BJ (cell line): ENCODE measurements at regions not wholly inside any gene's neighbourhood (a gene's known extent, or its start where the extent isn't known, plus 50 kb on each side); places are given as distances from the start of the nearest gene placed in this dataset.

Experiments
- CTCF ChIA-PET: fragments of 350-600 bp; formaldehyde crosslinking; extraction: SDS; loops from one replicate; lab custom pipeline; 2021; ENCODE audit warnings: antibody characterized with exemption, inconsistent platforms; lab: Yijun Ruan, JAX
- POLR2A ChIA-PET: fragments of 300-600 bp; sonication (Branson Sonifier 250); formaldehyde crosslinking; extraction: SDS; loops from one replicate; lab custom pipeline; 2021; ENCODE audit warnings: antibody characterized with exemption; lab: Charles Lee
- DNase-seq: peaks from one replicate; pipeline ENCODE4 v3.0.0-alpha.2; 2011; ENCODE audit warnings: low read depth
- H3K27me3 ChIP-seq: 2 replicates; pipeline ENCODE4 v1.6.0; 2011; ENCODE audit warnings: low read length; ENCODE audit not compliant: control insufficient read depth, insufficient read depth
- H3K36me3 ChIP-seq: 2 replicates; pipeline ENCODE4 v1.5.1; 2011; ENCODE audit warnings: low read length; ENCODE audit not compliant: control insufficient read depth, insufficient read depth
- H3K4me3 ChIP-seq: 2 replicates; pipeline ENCODE4 v1.5.1; 2011; ENCODE audit warnings: low read depth, mild to moderate bottlenecking, control low read depth, low read length
- CTCF ChIP-seq: IDR thresholded peaks from 2 replicates; pipeline ENCODE4 v1.5.1; 2011; ENCODE audit warnings: low read depth, mild to moderate bottlenecking, control low read depth, inconsistent platforms, low read length, moderate library complexity; ENCODE audit not compliant: insufficient read depth

GRCh38 chr18:27314996-27315395 lies 129.9 kb upstream of the CHST9 start:
- no peak for TF ChIP-seq CTCF
- Histone ChIP-seq H3K4me3 (no peak overlapping the region), H3K27me3 (no peaks in the 10 kb centered on the region), H3K36me3 (no peaks in the 10 kb centered on the region)
- DNase-seq: no peak
- POLR2A ChIA-PET: no interaction called here
- CTCF ChIA-PET: no interaction called here

GRCh38 chr18:27313678-27314077 lies 128.6 kb upstream of the CHST9 start:
- CTCF ChIA-PET: no interaction called here
- no peak for TF ChIP-seq CTCF
- Histone ChIP-seq H3K27me3 (no peaks in the 10 kb centered on the region), H3K36me3 (no peaks in the 10 kb centered on the region), H3K4me3 (no peak overlapping the region)
- DNase-seq: no peak
- POLR2A ChIA-PET: no interaction called here

- H3K27me3 ChIP-seq: no peaks in the 10 kb centered on the region
- CTCF ChIA-PET: no interaction called here
These were observed 127.7 kb upstream of the CHST9 start for GRCh38 chr18:27312853-27313252.

GRCh38 chr18:27312153-27312552 lies 127.0 kb upstream of the CHST9 start:
- H3K4me3 ChIP-seq: no peak overlapping the region
- TF ChIP-seq CTCF: no peak
- POLR2A ChIA-PET: no interaction called here
- CTCF ChIA-PET: no interaction called here
- no peaks in the 10 kb centered on the region for H3K27me3 ChIP-seq
- DNase-seq: no peak
- H3K36me3 ChIP-seq: no peaks in the 10 kb centered on the region

More at GRCh38 chr18:27312853-27313252, 127.7 kb upstream of the CHST9 start:
- no peaks in the 10 kb centered on the region for H3K36me3 ChIP-seq
- POLR2A ChIA-PET: no interaction called here
- no peak for TF ChIP-seq CTCF
- no peak overlapping the region for H3K4me3 ChIP-seq
- no peak for DNase-seq

- no peaks in the 10 kb centered on the region for H3K36me3 ChIP-seq
- H3K4me3 ChIP-seq: no peak overlapping the region
- H3K27me3 ChIP-seq: no peaks in the 10 kb centered on the region
- DNase-seq: no peak
- ChIA-PET POLR2A (no interaction called here), CTCF (no interaction called here)
- no peak for TF ChIP-seq CTCF
These were observed 126.0 kb upstream of the CHST9 start for GRCh38 chr18:27311114-27311513.
